SK-N-MC (cell line): ENCODE measurements at regions not wholly inside any gene's neighbourhood (a gene's known extent, or its start where the extent isn't known, plus 50 kb on each side); places are given as distances from the start of the nearest gene placed in this dataset.

Experiments used
- EZH2 ChIP-seq: fragments of 200-600 bp; sonication (generic); IDR thresholded peaks from one replicate; pipeline ENCODE4 v1.6.1; 2017; ENCODE audit warnings: antibody characterized with exemption
- POLR2AphosphoS5 ChIP-seq: IDR thresholded peaks from 2 replicates; pipeline ENCODE4 v1.6.1; 2012; ENCODE audit warnings: mild to moderate bottlenecking, low read depth, low read length, borderline replicate concordance

GRCh38 chr7:156559001-156559400, 81.6 kb upstream of the RNF32 start:
- TF ChIP-seq EZH2 (no peak), POLR2AphosphoS5 (no peak)
